Spinal cord (tissue), 9 donors: ENCODE measurements at regions not wholly inside any gene's neighbourhood (a gene's known extent, or its start where the extent isn't known, plus 50 kb on each side); places are given as distances from the start of the nearest gene placed in this dataset.
"Not testable (repeated sequence)": the region's sequence is repeated elsewhere in the genome, so short reads cannot be mapped to it uniquely, and the experiment has no call there.

Source experiments
- DNase-seq, 6 donors: peaks; one replicate each; pipeline versions ENCODE4 v3.0.0 to v3.0.0-alpha.2; 2013 to 2015; ENCODE audit warnings: low spot score in 6 of 6, low read depth in 4 of 6
- H3K27ac ChIP-seq: one replicate; pipeline ENCODE4 v1.5.1; 2013; ENCODE audit warnings: low read depth, low read length, control low read depth
- H3K27me3 ChIP-seq: one replicate; pipeline ENCODE4 v1.6.1; 2013; ENCODE audit warnings: low read length; ENCODE audit not compliant: control insufficient read depth, insufficient read depth
- H3K36me3 ChIP-seq: one replicate; pipeline ENCODE4 v1.6.1; 2013; ENCODE audit warnings: low read length; ENCODE audit not compliant: control insufficient read depth, insufficient read depth
- H3K4me1 ChIP-seq: one replicate; pipeline ENCODE4 v1.6.1; 2013; ENCODE audit warnings: low read length; ENCODE audit not compliant: control insufficient read depth, insufficient read depth
- H3K4me3 ChIP-seq: one replicate; pipeline ENCODE4 v1.5.1; 2013; ENCODE audit warnings: low read depth, low read length, control low read depth
- H3K9me3 ChIP-seq: one replicate; pipeline ENCODE4 v1.6.1; 2013; ENCODE audit warnings: low read length; ENCODE audit not compliant: control insufficient read depth, insufficient read depth
- WGBS: methylation state at CpG from one replicate; pipeline ENCODE4 v1.1.5; 2013; ENCODE audit warnings: missing lambda C conversion rate; ENCODE audit not compliant: insufficient coverage; 5-methylcytosine and 5-hydroxymethylcytosine counted together
- donor health status: healthy.

DNA sequence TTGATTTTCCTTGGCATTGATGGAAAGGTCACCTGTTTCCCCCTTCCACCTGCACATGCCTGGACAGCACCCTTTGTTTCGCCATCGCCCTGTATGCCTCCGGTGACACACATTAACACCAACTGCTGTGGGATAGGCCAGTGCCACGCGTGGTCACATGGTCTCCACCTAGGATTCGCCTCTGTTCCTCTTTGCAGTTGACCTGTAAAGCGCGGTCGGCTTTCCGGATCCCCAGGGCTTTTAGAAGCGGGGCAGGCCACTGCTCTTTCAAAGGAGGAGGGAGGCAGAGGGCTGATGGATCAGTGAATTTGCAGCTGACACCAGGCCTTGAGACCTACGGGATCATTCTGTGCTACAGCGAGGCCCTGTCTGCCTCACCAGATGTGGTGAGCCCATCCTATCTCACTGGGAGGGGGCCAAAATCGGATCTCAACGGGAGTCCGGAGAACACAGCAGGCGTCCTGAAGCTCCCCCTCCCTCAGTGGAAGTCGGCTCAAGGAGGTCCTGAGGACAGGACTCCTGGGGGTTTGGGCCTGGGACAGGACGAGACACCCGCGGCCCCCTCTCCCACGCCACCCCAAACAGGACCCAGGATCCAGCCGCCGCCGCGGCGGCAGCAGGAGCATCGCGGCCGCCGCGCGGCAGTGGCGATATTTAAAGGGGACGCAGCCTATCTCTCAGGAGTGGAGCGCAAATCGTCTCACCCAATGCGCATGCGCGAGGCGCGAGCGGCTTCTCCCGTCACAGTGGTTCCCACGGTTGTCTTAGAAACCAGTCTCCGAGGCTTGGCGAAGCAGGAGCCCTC is 973.8 kb upstream of the DEFB115 start:
- not testable (repeated sequence) for H3K9me3 ChIP-seq, H3K36me3 ChIP-seq, H3K27me3 ChIP-seq
- Histone ChIP-seq H3K4me3 (peak overlapping the region; percentile 41), H3K27ac (peak overlapping the region; percentile 15), H3K4me1 (peaks cover 23% of the 10 kb centered on the region)
- DNase-seq = peak in 3 of 6 donors; percentile 28 to 92 (median 68)
- WGBS = 40% methylated on average over 47 of the region's 47 CpGs

DNA sequence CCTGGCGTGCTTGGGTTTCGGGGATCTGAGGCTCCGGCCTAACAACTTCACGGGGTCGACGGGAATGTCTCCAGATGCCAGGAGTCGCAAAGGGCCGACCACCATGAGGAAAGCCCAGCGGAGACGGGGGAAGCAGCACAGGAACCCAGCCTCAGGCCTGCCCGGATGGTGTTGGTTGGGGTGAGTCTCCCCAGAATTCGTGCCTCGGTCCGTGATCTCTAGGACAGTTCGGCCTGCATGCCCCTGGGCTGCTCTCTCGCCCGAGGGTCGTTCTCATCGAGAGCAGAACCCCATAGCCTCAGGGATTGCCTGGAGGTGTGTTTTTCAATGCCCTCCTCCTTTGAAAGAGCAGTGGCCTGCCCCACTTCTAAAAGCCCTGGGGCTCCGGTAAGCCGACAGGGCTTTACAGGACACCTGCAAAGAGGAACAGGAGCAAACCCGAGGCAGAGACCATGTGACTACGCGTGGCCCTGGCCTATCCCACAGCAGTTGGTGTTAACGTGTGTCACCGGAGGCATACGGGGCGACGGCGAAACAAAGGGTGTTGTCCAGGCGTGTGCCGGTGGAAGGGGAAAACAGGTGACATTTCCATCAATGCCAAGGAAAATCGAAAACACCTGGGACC is 973.1 kb upstream of the DEFB115 start:
- WGBS = 76% methylated on average over 33 of the region's 33 CpGs
- DNase-seq = peak in 1 of 6 donors; percentile 16
- Histone ChIP-seq H3K36me3 (no peaks in the 10 kb centered on the region), H3K9me3 (peaks cover 2% of the 10 kb centered on the region), H3K27me3 (no peaks in the 10 kb centered on the region), H3K4me1 (peaks cover 25% of the 10 kb centered on the region), H3K27ac (peak overlapping the region; percentile 15), H3K4me3 (peak overlapping the region; percentile 41)

- H3K36me3 ChIP-seq = no peaks in the 10 kb centered on the region
- peaks cover 2% of the 10 kb centered on the region for H3K9me3 ChIP-seq
- H3K4me1 ChIP-seq = peaks cover 29% of the 10 kb centered on the region
- H3K4me3 ChIP-seq = peak overlapping the region; percentile 2
- no peak overlapping the region for H3K27ac ChIP-seq
- H3K27me3 ChIP-seq = no peaks in the 10 kb centered on the region
- no peak for DNase-seq
- WGBS = 80% methylated on average over 16 of the region's 17 CpGs
Measured at GRCh38 chr20:30285677-30286076, 971.8 kb upstream of the DEFB115 start.

- Histone ChIP-seq H3K4me1 (peaks cover 29% of the 10 kb centered on the region), H3K9me3 (peaks cover 2% of the 10 kb centered on the region), H3K27me3 (no peaks in the 10 kb centered on the region), H3K4me3 (peak overlapping the region; percentile 2), H3K36me3 (no peaks in the 10 kb centered on the region), H3K27ac (no peak overlapping the region)
- no peak for DNase-seq
- WGBS = 52% methylated on average over 11 of the region's 15 CpGs
Measured at GRCh38 chr20:30286157-30286556, 971.3 kb upstream of the DEFB115 start.

- peaks cover 29% of the 10 kb centered on the region for H3K4me1 ChIP-seq
- 83% methylated on average over 20 of the region's 22 CpGs for WGBS
- DNase-seq, H3K9me3 ChIP-seq, H3K27ac ChIP-seq, H3K4me3 ChIP-seq, H3K36me3 ChIP-seq, H3K27me3 ChIP-seq: not testable (repeated sequence)
Measured at GRCh38 chr20:30287459-30287858, 970.0 kb upstream of the DEFB115 start.

- WGBS = 81% methylated on average over 10 of the region's 10 CpGs
- H3K27ac ChIP-seq = peak overlapping the region; percentile 47
Measured at GRCh38 chr20:30288346-30288745, 969.1 kb upstream of the DEFB115 start.

GRCh38 chr20:30289049-30289448 is 968.4 kb upstream of the DEFB115 start:
- H3K9me3 ChIP-seq, H3K27me3 ChIP-seq, H3K36me3 ChIP-seq, H3K4me3 ChIP-seq: not testable (repeated sequence)
- DNase-seq = peak in 1 of 6 donors; percentile 30
- Histone ChIP-seq H3K4me1 (peaks cover 22% of the 10 kb centered on the region), H3K27ac (peak overlapping the region; percentile 76)
- WGBS = 74% methylated on average over 9 of the region's 11 CpGs

More at GRCh38 chr20:30288346-30288745, 969.1 kb upstream of the DEFB115 start:
- no peak for DNase-seq
- Histone ChIP-seq H3K4me1 (peaks cover 26% of the 10 kb centered on the region), H3K36me3 (no peaks in the 10 kb centered on the region), H3K27me3 (no peaks in the 10 kb centered on the region), H3K9me3 (peaks cover 2% of the 10 kb centered on the region), H3K4me3 (no peak overlapping the region)

DNA sequence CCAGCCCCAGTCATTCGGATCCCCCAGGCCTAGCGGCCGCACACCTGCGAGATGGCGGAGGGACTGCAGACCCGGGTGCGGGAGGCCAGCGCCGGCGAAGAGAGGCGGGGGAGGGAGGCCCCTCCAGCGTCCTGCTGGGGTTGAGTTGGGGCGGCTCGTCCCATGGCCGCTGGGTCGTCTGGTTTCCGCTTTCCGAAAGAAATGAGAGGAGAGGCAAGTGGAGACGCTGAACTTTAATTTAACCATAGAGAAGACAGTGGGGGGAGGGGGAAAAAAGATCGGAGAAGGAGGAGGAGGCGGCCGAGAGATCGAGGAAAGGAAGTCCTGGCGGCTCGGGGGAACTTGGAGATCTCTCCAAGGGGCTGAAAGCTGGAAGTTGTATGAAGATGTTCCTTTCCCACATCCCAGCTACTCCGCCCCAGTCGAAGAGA is 967.7 kb upstream of the DEFB115 start:
- 62% methylated on average over 13 of the region's 27 CpGs for WGBS
- peak overlapping the region; percentile 31 for H3K4me3 ChIP-seq
- H3K9me3 ChIP-seq, DNase-seq, H3K27me3 ChIP-seq, H3K36me3 ChIP-seq: not testable (repeated sequence)
- H3K4me1 ChIP-seq = peaks cover 20% of the 10 kb centered on the region
- peak overlapping the region; percentile 76 for H3K27ac ChIP-seq

DNA sequence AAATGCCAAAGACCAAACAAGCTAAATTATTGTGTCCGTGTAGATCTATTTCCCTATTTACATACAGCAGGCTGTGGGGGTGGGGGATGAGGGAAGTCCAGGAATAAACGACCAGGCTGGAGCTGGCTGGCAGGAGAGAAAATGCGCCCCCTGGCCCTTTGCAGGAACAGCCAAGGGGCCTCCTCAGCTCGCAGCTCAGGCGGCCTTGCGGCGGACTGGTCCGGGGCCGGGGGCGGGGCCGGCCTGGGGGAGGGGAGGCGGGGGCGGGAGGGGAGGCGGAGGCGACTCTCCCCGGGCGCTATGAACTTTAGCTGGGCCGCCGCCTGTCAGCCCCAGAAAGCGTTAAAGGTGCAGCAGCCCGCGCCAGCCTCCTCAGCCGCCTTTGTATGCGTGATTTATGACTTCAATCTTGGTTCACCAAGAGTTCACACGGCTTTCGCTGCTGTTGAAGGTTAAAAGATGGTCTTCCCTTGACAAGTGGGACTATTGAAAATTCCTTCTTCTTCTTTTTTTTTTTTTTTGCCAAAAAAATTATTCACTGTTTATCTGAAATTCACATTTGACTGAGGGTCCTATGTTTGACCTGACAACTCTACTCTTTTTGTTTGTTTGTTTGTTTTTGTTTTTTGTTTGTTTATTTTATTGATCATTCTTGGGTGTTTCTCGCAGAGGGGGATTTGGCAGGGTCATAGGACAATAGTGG is 967.0 kb upstream of the DEFB115 start:
- not testable (repeated sequence) for H3K9me3 ChIP-seq, H3K4me3 ChIP-seq, H3K27me3 ChIP-seq, H3K36me3 ChIP-seq
- WGBS = 36% methylated on average over 6 of the region's 27 CpGs
- peak in 2 of 6 donors; percentile 1 to 57 for DNase-seq
- Histone ChIP-seq H3K27ac (peak overlapping the region; percentile 76), H3K4me1 (peaks cover 13% of the 10 kb centered on the region)
